Mammary epithelial cell (primary cell): ENCODE measurements at regions not wholly inside any gene's neighbourhood (a gene's known extent, or its start where the extent isn't known, plus 50 kb on each side); places are given as distances from the start of the nearest gene placed in this dataset.

Experiments
- CTCF ChIP-seq, 2 donors: IDR thresholded peaks in 1 of 2; conservative IDR thresholded peaks in 1 of 2; 2 replicates each; pipeline ENCODE4 v1.5.1; 2011 to 2012; ENCODE audit warnings: inconsistent platforms in 2 of 2, low read length in 2 of 2, mild to moderate bottlenecking in 2 of 2, control low read depth in 1 of 2, low read depth in 1 of 2; ENCODE audit not compliant: insufficient read depth in 1 of 2; ENCODE audit errors: extremely low read depth in 1 of 2
- EZH2 ChIP-seq: IDR thresholded peaks from 2 replicates; pipeline ENCODE4 v1.6.1; 2012; ENCODE audit warnings: low read length, inconsistent platforms, borderline replicate concordance

GRCh38 chr7:118452128-118452527 lies 227.6 kb downstream of the ANKRD7 start:
- no peak for TF ChIP-seq CTCF (conservative IDR thresholded peaks at IDR 0.05 in 1 of 2, IDR thresholded peaks at IDR 0.05 in 1 of 2; ENCODE audit: extremely low read depth in 1 of 2, insufficient read depth in 1 of 2, low read depth in 1 of 2, low read length in 2 of 2)
- TF ChIP-seq EZH2, result no peak
